Glutamatergic neuron (in vitro differentiated cells): ENCODE measurements at regions not wholly inside any gene's neighbourhood (a gene's known extent, or its start where the extent isn't known, plus 50 kb on each side); places are given as distances from the start of the nearest gene placed in this dataset.

Experiments used
- DNase-seq: peaks from one replicate; pipeline ENCODE4 v3.0.0; 2022
- H3K27ac Mint-ChIP-seq: one replicate; pipeline ENCODE4 v1.8.0; 2020; ENCODE audit warnings: mild to moderate bottlenecking, mixed read lengths, inconsistent platforms; ENCODE audit not compliant: unreplicated experiment
- H3K27me3 Mint-ChIP-seq: one replicate; pipeline ENCODE4 v1.8.0; 2020; ENCODE audit warnings: mild to moderate bottlenecking, moderate library complexity, mixed read lengths, inconsistent platforms; ENCODE audit not compliant: unreplicated experiment
- H3K36me3 Mint-ChIP-seq: one replicate; pipeline ENCODE4 v1.8.0; 2020; ENCODE audit warnings: mild to moderate bottlenecking, mixed read lengths, inconsistent platforms; ENCODE audit not compliant: unreplicated experiment
- H3K4me1 Mint-ChIP-seq: one replicate; pipeline ENCODE4 v1.8.0; 2020; ENCODE audit warnings: mild to moderate bottlenecking, low read depth, mixed read lengths, inconsistent platforms; ENCODE audit not compliant: unreplicated experiment
- H3K4me3 Mint-ChIP-seq: one replicate; pipeline ENCODE4 v1.8.0; 2020; ENCODE audit warnings: mild to moderate bottlenecking, mixed read lengths, inconsistent platforms; ENCODE audit not compliant: unreplicated experiment
- H3K9me3 Mint-ChIP-seq: one replicate; pipeline ENCODE4 v1.8.0; 2020; ENCODE audit warnings: mild to moderate bottlenecking, moderate library complexity, mixed read lengths, inconsistent platforms; ENCODE audit not compliant: unreplicated experiment
- TF ChIP-seq, protein P1 (sequence below): fragments of 200-600 bp; sonication (generic); IDR thresholded peaks from one replicate; pipeline ENCODE4 v1.5.0; 2021; ENCODE audit not compliant: partially characterized antibody, unreplicated experiment

DNA sequence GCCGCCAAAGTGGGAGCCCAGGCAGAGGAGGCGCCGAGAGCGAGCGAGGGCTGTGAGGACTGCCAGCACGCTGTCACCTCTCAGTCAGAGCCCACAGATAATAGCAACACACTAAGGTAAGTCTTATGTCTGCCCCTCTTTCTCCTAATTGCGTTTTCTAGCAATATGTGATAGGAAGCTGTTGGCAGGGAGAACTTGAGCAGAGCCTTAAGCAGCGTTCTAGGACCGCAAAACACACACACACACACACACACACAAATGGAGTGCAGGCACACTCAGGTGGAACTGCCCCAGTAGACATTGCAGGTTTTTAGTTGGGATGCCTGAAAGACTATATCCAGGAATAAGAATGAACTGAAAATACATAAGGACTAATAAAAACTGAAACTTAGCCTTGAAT lies 1188.5 kb downstream of the NXPH1 start:
- peak overlapping the region; percentile 81 for H3K4me3 Mint-ChIP-seq
- H3K27ac Mint-ChIP-seq = no peak overlapping the region
- TF ChIP-seq, protein P1, sequence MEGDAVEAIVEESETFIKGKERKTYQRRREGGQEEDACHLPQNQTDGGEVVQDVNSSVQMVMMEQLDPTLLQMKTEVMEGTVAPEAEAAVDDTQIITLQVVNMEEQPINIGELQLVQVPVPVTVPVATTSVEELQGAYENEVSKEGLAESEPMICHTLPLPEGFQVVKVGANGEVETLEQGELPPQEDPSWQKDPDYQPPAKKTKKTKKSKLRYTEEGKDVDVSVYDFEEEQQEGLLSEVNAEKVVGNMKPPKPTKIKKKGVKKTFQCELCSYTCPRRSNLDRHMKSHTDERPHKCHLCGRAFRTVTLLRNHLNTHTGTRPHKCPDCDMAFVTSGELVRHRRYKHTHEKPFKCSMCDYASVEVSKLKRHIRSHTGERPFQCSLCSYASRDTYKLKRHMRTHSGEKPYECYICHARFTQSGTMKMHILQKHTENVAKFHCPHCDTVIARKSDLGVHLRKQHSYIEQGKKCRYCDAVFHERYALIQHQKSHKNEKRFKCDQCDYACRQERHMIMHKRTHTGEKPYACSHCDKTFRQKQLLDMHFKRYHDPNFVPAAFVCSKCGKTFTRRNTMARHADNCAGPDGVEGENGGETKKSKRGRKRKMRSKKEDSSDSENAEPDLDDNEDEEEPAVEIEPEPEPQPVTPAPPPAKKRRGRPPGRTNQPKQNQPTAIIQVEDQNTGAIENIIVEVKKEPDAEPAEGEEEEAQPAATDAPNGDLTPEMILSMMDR = no peak
- peaks cover 2% of the 10 kb centered on the region for H3K27me3 Mint-ChIP-seq
- H3K4me1 Mint-ChIP-seq = no peaks in the 10 kb centered on the region
- DNase-seq = no peak
- H3K9me3 Mint-ChIP-seq = peaks cover 3% of the 10 kb centered on the region
- no peaks in the 10 kb centered on the region for H3K36me3 Mint-ChIP-seq

DNA sequence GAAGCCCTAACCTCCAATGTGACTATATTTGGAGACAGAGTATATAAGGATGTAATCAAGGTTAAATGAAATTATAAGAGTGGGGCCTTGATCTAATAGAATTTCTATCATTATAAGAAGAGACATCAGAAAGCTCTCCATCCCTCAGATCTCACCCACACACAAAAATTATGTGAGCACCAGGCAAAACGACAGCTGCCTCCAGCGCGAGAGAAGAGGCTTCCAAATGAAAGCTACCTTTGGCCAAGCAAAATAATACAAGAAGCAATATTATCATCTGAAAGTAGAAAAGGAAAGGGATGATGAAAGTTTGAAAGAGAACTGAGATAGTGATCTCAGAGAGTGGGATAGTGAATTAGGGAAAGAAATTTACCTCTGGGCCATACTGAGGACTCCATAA lies 1192.5 kb downstream of the NXPH1 start:
- DNase-seq = no peak
- Mint-ChIP-seq H3K27me3 (no peaks in the 10 kb centered on the region), H3K4me3 (no peak overlapping the region), H3K4me1 (no peaks in the 10 kb centered on the region), H3K9me3 (peaks cover 3% of the 10 kb centered on the region), H3K36me3 (no peaks in the 10 kb centered on the region), H3K27ac (no peak overlapping the region)
- TF ChIP-seq, protein P1 = no peak

DNA sequence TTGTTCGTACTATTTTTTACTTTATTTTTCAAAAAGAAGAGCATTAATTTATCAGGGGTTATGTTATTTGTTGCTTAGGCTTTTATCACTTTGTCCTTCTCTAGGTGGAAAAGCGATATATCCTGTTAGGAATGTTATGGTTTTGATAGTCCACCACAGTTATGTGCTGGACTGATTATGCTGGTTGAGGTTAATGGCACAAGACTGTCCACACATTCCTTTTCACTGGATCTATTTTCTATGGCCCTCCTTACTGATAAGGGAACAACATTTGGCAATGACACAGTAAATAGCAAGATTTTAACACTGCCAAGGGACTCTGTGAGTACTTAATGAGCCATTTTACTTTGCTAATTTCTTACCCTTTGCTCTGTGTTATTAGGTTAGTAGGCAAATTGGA lies 1212.3 kb downstream of the NXPH1 start:
- no peaks in the 10 kb centered on the region for H3K27me3 Mint-ChIP-seq
- DNase-seq = no peak
- no peak overlapping the region for H3K27ac Mint-ChIP-seq
- no peak overlapping the region for H3K4me3 Mint-ChIP-seq
- no peaks in the 10 kb centered on the region for H3K4me1 Mint-ChIP-seq
- no peaks in the 10 kb centered on the region for H3K9me3 Mint-ChIP-seq
- no peaks in the 10 kb centered on the region for H3K36me3 Mint-ChIP-seq
- TF ChIP-seq, protein P1 = no peak

DNA sequence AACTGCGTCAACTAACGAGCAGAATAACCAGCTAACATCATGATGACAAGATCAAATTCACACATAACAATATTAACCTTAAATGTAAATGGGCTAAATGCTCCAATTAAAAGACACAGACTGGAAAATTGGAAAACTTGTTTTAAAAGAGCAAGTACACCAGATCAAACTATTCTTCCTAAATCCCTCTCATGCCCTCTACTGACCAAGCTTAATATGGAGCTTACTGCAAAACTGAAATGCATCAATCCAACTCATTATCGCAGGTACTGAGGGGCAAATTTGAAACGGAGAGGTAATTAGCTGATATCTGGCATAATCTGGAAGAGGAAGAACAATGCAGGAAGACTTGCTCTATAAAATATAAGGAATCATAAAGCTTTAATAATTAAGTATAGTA lies 1223.8 kb downstream of the NXPH1 start:
- no peak overlapping the region for H3K4me3 Mint-ChIP-seq
- no peak for DNase-seq

DNA sequence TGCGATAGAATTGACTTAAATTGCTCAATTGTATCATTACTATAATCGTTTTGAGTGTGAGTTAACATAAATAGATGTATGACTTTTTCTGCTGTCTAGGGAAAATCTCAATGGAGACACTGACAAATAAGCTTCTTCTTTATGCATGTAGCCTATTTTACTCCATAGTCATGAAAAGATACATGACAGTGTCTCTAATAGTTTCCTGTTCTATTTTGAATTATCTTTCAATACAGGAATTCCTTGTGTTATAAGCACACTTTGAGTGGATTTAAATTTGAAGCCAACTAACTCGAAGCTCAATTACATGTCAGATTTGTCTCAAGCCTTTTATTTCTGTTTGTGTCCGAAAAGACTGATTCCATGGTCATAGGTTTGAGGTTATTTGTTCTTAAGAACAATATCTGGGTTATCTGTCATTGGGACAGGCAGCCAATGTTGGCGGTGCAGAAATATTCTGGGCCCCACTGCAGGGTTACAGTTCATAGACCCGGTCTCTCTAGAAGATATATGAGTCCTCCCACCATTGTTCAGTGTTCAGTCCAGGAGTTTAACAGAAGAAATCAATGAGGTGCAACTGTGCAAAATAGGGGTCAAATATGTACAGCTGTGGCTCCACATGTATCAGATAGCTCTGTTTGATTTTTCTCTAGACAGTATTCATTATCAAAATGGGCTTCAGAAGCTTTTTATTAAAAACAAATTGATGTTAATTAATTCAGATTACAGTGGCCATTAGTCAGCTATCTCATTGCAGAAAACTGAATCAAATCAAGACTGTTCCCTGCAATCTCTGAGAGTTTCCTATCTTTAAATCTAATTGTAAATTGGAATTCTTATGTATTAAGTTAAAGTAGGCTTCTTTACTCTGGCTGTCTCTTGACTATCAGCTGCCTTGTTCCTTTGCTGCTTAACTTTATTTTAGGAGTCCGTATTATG lies 1238.8 kb downstream of the NXPH1 start:
- Mint-ChIP-seq H3K4me1 (no peaks in the 10 kb centered on the region), H3K36me3 (no peaks in the 10 kb centered on the region), H3K9me3 (no peaks in the 10 kb centered on the region)

More for the DNA sequence above, 1223.8 kb downstream of the NXPH1 start:
- H3K9me3 Mint-ChIP-seq = no peaks in the 10 kb centered on the region
- peaks cover 8% of the 10 kb centered on the region for H3K36me3 Mint-ChIP-seq
- no peaks in the 10 kb centered on the region for H3K27me3 Mint-ChIP-seq
- H3K4me1 Mint-ChIP-seq = no peaks in the 10 kb centered on the region
- no peak overlapping the region for H3K27ac Mint-ChIP-seq
- TF ChIP-seq, protein P1 = no peak

More for the DNA sequence above, 1238.8 kb downstream of the NXPH1 start:
- no peak overlapping the region for H3K27ac Mint-ChIP-seq
- no peak overlapping the region for H3K4me3 Mint-ChIP-seq
- TF ChIP-seq, protein P1 = no peak
- H3K27me3 Mint-ChIP-seq = no peaks in the 10 kb centered on the region
- DNase-seq = no peak
